H1 (cell line): ENCODE measurements at regions not wholly inside any gene's neighbourhood (a gene's known extent, or its start where the extent isn't known, plus 50 kb on each side); places are given as distances from the start of the nearest gene placed in this dataset.

Source experiments
- CTCF ChIA-PET: fragments of 300-600 bp; sonication (Branson Sonifier 250); formaldehyde crosslinking; loops from one replicate; lab custom pipeline; 2021; ENCODE audit not compliant: partially characterized antibody; lab: Charles Lee
- POLR2A ChIA-PET: fragments of 300-600 bp; sonication (Branson Sonifier 250); formaldehyde crosslinking; loops from one replicate; lab custom pipeline; 2021; ENCODE audit warnings: inconsistent platforms; ENCODE audit not compliant: partially characterized antibody; lab: Charles Lee
- DNase-seq, 2 experiments: peaks; one replicate each; pipeline versions ENCODE4 v3.0.0 to v3.0.0-alpha.2; 2010 to 2022; ENCODE audit warnings: low spot score in 2 of 2, low read depth in 1 of 2, mixed read lengths in 1 of 2
- FAIRE-seq: peaks from 2 replicates; lab custom pipeline; 2011; peaks lifted over from hg19 to GRCh38; lab: Jason Lieb, UNC
- H2AFZ ChIP-seq: 2 replicates; pipeline ENCODE4 v1.8.1; 2012; ENCODE audit warnings: low read length, inconsistent platforms
- H2AK5ac ChIP-seq: 2 replicates; pipeline ENCODE4 v1.6.1; 2013; ENCODE audit warnings: low read depth, low read length
- H2BK120ac ChIP-seq: replicated peaks from 2 replicates; pipeline ENCODE3; 2013; ENCODE audit warnings: low read depth, low read length, inconsistent platforms
- H2BK12ac ChIP-seq: 2 replicates; pipeline ENCODE4 v1.6.1; 2013; ENCODE audit warnings: low read depth, low read length
- H2BK15ac ChIP-seq: 2 replicates; pipeline ENCODE4 v1.6.1; 2013; ENCODE audit warnings: low read length
- H2BK20ac ChIP-seq: 2 replicates; pipeline ENCODE4 v1.6.1; 2013; ENCODE audit warnings: low read length
- H2BK5ac ChIP-seq: 2 replicates; pipeline ENCODE4 v1.6.1; 2013; ENCODE audit warnings: low read depth, low read length
- H3K14ac ChIP-seq: 2 replicates; pipeline ENCODE4 v1.6.1; 2013; ENCODE audit warnings: inconsistent platforms; ENCODE audit not compliant: insufficient read length
- H3K18ac ChIP-seq: 2 replicates; pipeline ENCODE4 v1.6.1; 2013; ENCODE audit warnings: low read length; ENCODE audit errors: extremely low read depth
- H3K23ac ChIP-seq: 2 replicates; pipeline ENCODE4 v1.6.1; 2013; ENCODE audit warnings: inconsistent platforms; ENCODE audit not compliant: insufficient read length
- H3K23me2 ChIP-seq: 2 replicates; pipeline ENCODE4 v1.6.1; 2013; ENCODE audit warnings: low read depth, low read length
- H3K27ac ChIP-seq: 2 replicates; pipeline ENCODE4 v1.6.1; 2011; ENCODE audit warnings: low read depth, low read length, inconsistent platforms
- H3K27me3 ChIP-seq, 4 experiments: replicated peaks in 1 of 4; 1 replicate in 1 of 4; 2 replicates in 3 of 4; pipeline versions ENCODE4 v1.6.1 to v1.8.1; 2011 to 2013; ENCODE audit warnings: low read length in 3 of 4, mild to moderate bottlenecking in 3 of 4, inconsistent platforms in 2 of 4, mixed read lengths in 2 of 4, moderate library complexity in 1 of 4; ENCODE audit not compliant: control insufficient read depth in 3 of 4, insufficient read depth in 3 of 4; ENCODE audit errors: extremely low read depth in 1 of 4
- H3K36me3 ChIP-seq, 4 experiments: 2 replicates each; pipeline versions ENCODE4 v1.6.1 to v1.8.1; 2011 to 2013; ENCODE audit warnings: mild to moderate bottlenecking in 4 of 4, low read length in 3 of 4, moderate library complexity in 2 of 4, control low read depth in 1 of 4, inconsistent platforms in 1 of 4; ENCODE audit not compliant: insufficient read depth in 4 of 4, control insufficient read depth in 2 of 4
- H3K4ac ChIP-seq: replicated peaks from 2 replicates; pipeline ENCODE3; 2013; ENCODE audit warnings: low read length, low read depth, mixed read lengths, inconsistent platforms; ENCODE audit not compliant: insufficient read length
- H3K4me1 ChIP-seq, 4 experiments: replicated peaks in 1 of 4; 1 replicate in 1 of 4; 2 replicates in 3 of 4; pipeline versions ENCODE4 v1.6.1 to v1.8.1; 2011 to 2013; ENCODE audit warnings: low read length in 3 of 4, inconsistent platforms in 2 of 4, mixed read lengths in 1 of 4; ENCODE audit not compliant: insufficient read depth in 4 of 4, control insufficient read depth in 3 of 4
- H3K4me2 ChIP-seq, 2 experiments: 2 replicates each; pipeline versions ENCODE4 v1.6.1 to v1.8.1; 2011 to 2013; ENCODE audit warnings: low read depth in 2 of 2, low read length in 2 of 2, control low read depth in 1 of 2, inconsistent platforms in 1 of 2, mild to moderate bottlenecking in 1 of 2; ENCODE audit not compliant: insufficient read depth in 1 of 2
- H3K4me3 ChIP-seq, 4 experiments: fragments of 200-600, 300-600 bp in 1 of 4; sonication (generic), shearing (Covaris generic), sonication (Bioruptor Twin) in 1 of 4; 2 replicates each; pipeline versions ENCODE4 v1.5.1 to v1.8.1; 2011 to 2016; ENCODE audit warnings: low read length in 4 of 4, low read depth in 3 of 4, control low read depth in 2 of 4, inconsistent platforms in 2 of 4, mild to moderate bottlenecking in 2 of 4, mixed read lengths in 1 of 4, moderate library complexity in 1 of 4; ENCODE audit not compliant: insufficient read depth in 2 of 4; ENCODE audit errors: extremely low read depth in 1 of 4
- H3K56ac ChIP-seq: replicated peaks from 2 replicates; pipeline ENCODE3; 2013; ENCODE audit warnings: low read depth, mild to moderate bottlenecking, mixed read lengths, low read length, inconsistent platforms; ENCODE audit not compliant: insufficient read length
- H3K79me1 ChIP-seq: 2 replicates; pipeline ENCODE4 v1.6.1; 2013; ENCODE audit warnings: low read depth, low read length, control low read depth
- H3K79me2 ChIP-seq, 2 experiments: 2 replicates each; pipeline versions ENCODE4 v1.6.1 to v1.8.1; 2012 to 2013; ENCODE audit warnings: low read length in 2 of 2, mild to moderate bottlenecking in 2 of 2, inconsistent platforms in 1 of 2; ENCODE audit not compliant: insufficient read depth in 2 of 2, control insufficient read depth in 1 of 2
- H3K9ac ChIP-seq, 4 experiments: replicated peaks in 1 of 4; 1 replicate in 1 of 4; 2 replicates in 3 of 4; pipeline versions ENCODE4 v1.6.1 to v1.8.1; 2011 to 2013; ENCODE audit warnings: low read depth in 3 of 4, low read length in 3 of 4, control low read depth in 2 of 4, mild to moderate bottlenecking in 2 of 4, moderate library complexity in 2 of 4, inconsistent platforms in 1 of 4; ENCODE audit errors: extremely low read depth in 1 of 4
- H3K9me3 ChIP-seq, 2 experiments: 2 replicates each; pipeline versions ENCODE4 v1.6.1 to v1.8.1; 2012 to 2013; ENCODE audit warnings: mild to moderate bottlenecking in 2 of 2, moderate library complexity in 2 of 2, control low read depth in 1 of 2, inconsistent platforms in 1 of 2, low read depth in 1 of 2, low read length in 1 of 2, mixed read lengths in 1 of 2; ENCODE audit not compliant: insufficient read depth in 2 of 2
- H4K20me1 ChIP-seq, 2 experiments: replicated peaks in 1 of 2; 2 replicates each; pipeline versions ENCODE3 to v1.8.1; 2011 to 2013; ENCODE audit warnings: inconsistent platforms in 2 of 2, low read length in 2 of 2, mild to moderate bottlenecking in 1 of 2; ENCODE audit not compliant: insufficient read depth in 2 of 2, control insufficient read depth in 1 of 2
- H4K5ac ChIP-seq: 2 replicates; pipeline ENCODE4 v1.6.1; 2013; ENCODE audit warnings: low read length, low read depth, mixed read lengths, inconsistent platforms; ENCODE audit not compliant: insufficient read length
- H4K8ac ChIP-seq: 2 replicates; pipeline ENCODE4 v1.8.0; 2013; ENCODE audit warnings: mild to moderate bottlenecking, moderate library complexity, low read length, inconsistent platforms; ENCODE audit not compliant: insufficient read depth; ENCODE audit errors: extremely low read depth
- H4K91ac ChIP-seq: replicated peaks from 2 replicates; pipeline ENCODE3; 2013; ENCODE audit warnings: low read length, mixed read lengths, inconsistent platforms; ENCODE audit not compliant: insufficient read length
- HDAC2 ChIP-seq, 2 experiments: fragments of 300-600 bp in 1 of 2; sonication (generic) in 1 of 2; IDR thresholded peaks; 2 replicates each; pipeline ENCODE4 v1.6.1; 2011 to 2012; ENCODE audit warnings: low read depth in 2 of 2, low read length in 2 of 2, mild to moderate bottlenecking in 2 of 2, moderate library complexity in 2 of 2, borderline replicate concordance in 1 of 2, inconsistent platforms in 1 of 2
- JUN ChIP-seq: IDR thresholded peaks from 2 replicates; pipeline ENCODE4 v1.6.1; 2011; ENCODE audit warnings: low read depth, mild to moderate bottlenecking, improper control_type of control experiment, low read length
- KDM5A ChIP-seq: fragments of 200-600 bp; IDR thresholded peaks from 2 replicates; pipeline ENCODE4 v1.7.1; 2012; ENCODE audit warnings: mild to moderate bottlenecking, low read length, inconsistent platforms, mixed read lengths
- RAD21 ChIP-seq, 2 experiments: IDR thresholded peaks in 1 of 2; conservative IDR thresholded peaks in 1 of 2; 2 replicates each; pipeline ENCODE4 v1.6.1; 2011; ENCODE audit warnings: low read depth in 2 of 2, low read length in 2 of 2, improper control_type of control experiment in 1 of 2, inconsistent platforms in 1 of 2, mild to moderate bottlenecking in 1 of 2, moderate library complexity in 1 of 2
- RBBP5 ChIP-seq: IDR thresholded peaks from 2 replicates; pipeline ENCODE4 v1.7.1; 2012; ENCODE audit warnings: low read depth, mild to moderate bottlenecking, inconsistent platforms, low read length, moderate library complexity, borderline replicate concordance
- SIRT6 ChIP-seq: IDR thresholded peaks from one replicate; pipeline ENCODE4 v1.7.1; 2012; ENCODE audit warnings: low read length, inconsistent platforms
- SRF ChIP-seq: IDR thresholded peaks from 2 replicates; pipeline ENCODE4 v1.6.1; 2011; ENCODE audit warnings: mild to moderate bottlenecking, low read depth, low read length, moderate library complexity
- TAF1 ChIP-seq: IDR thresholded peaks from 2 replicates; pipeline ENCODE4 v1.6.1; 2011; ENCODE audit warnings: mild to moderate bottlenecking, low read depth, low read length
- TAF7 ChIP-seq: optimal IDR thresholded peaks from 2 replicates; pipeline ENCODE3; 2011; ENCODE audit warnings: low read depth, mild to moderate bottlenecking, inconsistent platforms, low read length, moderate library complexity, borderline replicate concordance
- ZNF274 ChIP-seq: IDR thresholded peaks from 2 replicates; pipeline ENCODE4 v1.7.0; 2012; ENCODE audit warnings: low read length, borderline replicate concordance; ENCODE audit errors: extremely low read depth
- WGBS, 2 experiments: shearing (Covaris generic) in 1 of 2; methylation state at CpG; one replicate each; pipeline versions ENCODE4 v1.1.6 to v1.1.7; 2013 to 2015; ENCODE audit warnings: low lambda C conversion rate in 2 of 2, mixed read lengths in 2 of 2, inconsistent platforms in 1 of 2, low coverage in 1 of 2, missing lambda C conversion rate in 1 of 2; ENCODE audit not compliant: insufficient replicate concordance in 2 of 2, insufficient coverage in 1 of 2, insufficient read length in 1 of 2; ENCODE audit errors: extremely low coverage in 1 of 2, missing lambda C conversion rate in 1 of 2; 5-methylcytosine and 5-hydroxymethylcytosine counted together
- TF ChIP-seq, protein P1 (sequence below): IDR thresholded peaks from 2 replicates; pipeline ENCODE4 v1.6.1; 2011; ENCODE audit warnings: low read length, improper control_type of control experiment
- TF ChIP-seq, protein P2 (sequence below): IDR thresholded peaks from 2 replicates; pipeline ENCODE4 v1.6.1; 2012; ENCODE audit warnings: inconsistent platforms

DNA sequence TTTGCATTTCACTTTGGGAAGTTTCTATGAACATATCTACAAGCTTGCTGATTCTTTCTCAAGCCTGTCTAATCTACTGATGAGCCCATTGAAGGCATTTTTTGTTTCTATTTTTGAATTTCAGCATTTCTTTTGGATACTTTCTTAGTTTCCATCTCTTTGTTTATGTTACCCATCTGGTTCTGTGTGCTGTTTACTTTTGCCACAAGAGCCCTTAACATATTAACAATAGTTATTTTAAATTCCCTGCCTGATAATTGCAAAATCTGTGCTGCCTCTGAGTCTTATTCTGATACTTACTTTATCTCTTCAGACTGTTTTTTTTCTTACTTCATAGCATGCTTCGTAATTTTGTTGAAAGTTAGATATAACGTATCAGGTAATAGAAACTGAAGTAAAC is 75.8 kb upstream of the ZRANB2 start:
- Histone ChIP-seq H3K56ac (no peak overlapping the region), H4K8ac (no peak overlapping the region), H3K4me1 (no peaks in the 10 kb centered on the region), H4K5ac (no peak overlapping the region), H2BK120ac (no peak overlapping the region), H4K91ac (no peak overlapping the region), H2BK12ac (no peak overlapping the region), H2AFZ (no peak overlapping the region), H2AK5ac (no peak overlapping the region), H3K4me2 (no peak overlapping the region), H3K27me3 (no peaks in the 10 kb centered on the region), H3K18ac (no peak overlapping the region), H3K79me2 (no peaks in the 10 kb centered on the region), H3K23ac (no peak overlapping the region), H3K23me2 (no peaks in the 10 kb centered on the region), H3K36me3 (no peaks in the 10 kb centered on the region), H3K4me3 (no peak overlapping the region), H3K9me3 (no peaks in the 10 kb centered on the region), H2BK20ac (no peak overlapping the region), H3K9ac (no peak overlapping the region), H4K20me1 (no peaks in the 10 kb centered on the region), H2BK15ac (no peak overlapping the region), H3K14ac (no peak overlapping the region), H3K27ac (no peak overlapping the region), H3K4ac (no peak overlapping the region), H3K79me1 (no peaks in the 10 kb centered on the region), H2BK5ac (no peak overlapping the region)
- DNase-seq, result no peak
- ChIA-PET POLR2A (no interaction called here), CTCF (interaction anchor here (0.8 kb wide), 1 partner anchor 107 kb away, joined by 3 read pairs; no protein-coding TSS in a partner anchor)
- WGBS, 2 experiments, result 88% methylated on average over 2 of the region's 2 CpGs; no CpG with 5 or more reads in 1 of the 2 experiments
- no peak for FAIRE-seq
- no peak for TF ChIP-seq TAF7
- no peak for TF ChIP-seq HDAC2 (IDR thresholded peaks at IDR 0.05; ENCODE audit: borderline replicate concordance in 1 of 2, low read depth in 2 of 2, low read length in 2 of 2)
- TF ChIP-seq SRF, result no peak
- no peak for TF ChIP-seq KDM5A
- TF ChIP-seq RBBP5, result no peak
- no peak for TF ChIP-seq SIRT6
- TF ChIP-seq, protein P1, sequence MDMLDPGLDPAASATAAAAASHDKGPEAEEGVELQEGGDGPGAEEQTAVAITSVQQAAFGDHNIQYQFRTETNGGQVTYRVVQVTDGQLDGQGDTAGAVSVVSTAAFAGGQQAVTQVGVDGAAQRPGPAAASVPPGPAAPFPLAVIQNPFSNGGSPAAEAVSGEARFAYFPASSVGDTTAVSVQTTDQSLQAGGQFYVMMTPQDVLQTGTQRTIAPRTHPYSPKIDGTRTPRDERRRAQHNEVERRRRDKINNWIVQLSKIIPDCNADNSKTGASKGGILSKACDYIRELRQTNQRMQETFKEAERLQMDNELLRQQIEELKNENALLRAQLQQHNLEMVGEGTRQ, result no peak
- TF ChIP-seq ZNF274, result no peak
- TF ChIP-seq TAF1, result no peak
- TF ChIP-seq RAD21 (IDR thresholded peaks at IDR 0.05 in 1 of 2, conservative IDR thresholded peaks at IDR 0.05 in 1 of 2; ENCODE audit: low read depth in 2 of 2, low read length in 2 of 2), result no peak
- TF ChIP-seq, protein P2, sequence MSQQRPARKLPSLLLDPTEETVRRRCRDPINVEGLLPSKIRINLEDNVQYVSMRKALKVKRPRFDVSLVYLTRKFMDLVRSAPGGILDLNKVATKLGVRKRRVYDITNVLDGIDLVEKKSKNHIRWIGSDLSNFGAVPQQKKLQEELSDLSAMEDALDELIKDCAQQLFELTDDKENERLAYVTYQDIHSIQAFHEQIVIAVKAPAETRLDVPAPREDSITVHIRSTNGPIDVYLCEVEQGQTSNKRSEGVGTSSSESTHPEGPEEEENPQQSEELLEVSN, result no peak
- no peak for TF ChIP-seq JUN
